Upper lobe of left lung (tissue), 6 donors: ENCODE measurements at regions not wholly inside any gene's neighbourhood (a gene's known extent, or its start where the extent isn't known, plus 50 kb on each side); places are given as distances from the start of the nearest gene placed in this dataset.

Source experiments
- ATAC-seq, 2 donors: fragments of 200-7000 bp; cut with Tn5 transposase; one replicate each; pipeline ENCODE4 v1.9.1; 2022; ENCODE audit warnings: mild to moderate bottlenecking in 2 of 2, moderate library complexity in 2 of 2; ENCODE audit not compliant: low FRiP score in 2 of 2
- DNase-seq, 2 donors: peaks; one replicate each; pipeline ENCODE4 v3.0.0-alpha.2; 2019 to 2020
- H3K27ac ChIP-seq, 4 donors: fragments of 200-600 bp; sonication (generic); one replicate each; pipeline ENCODE4 v1.5.1; 2016 to 2019
- H3K27me3 ChIP-seq, 4 donors: fragments of 200-600 bp; sonication (generic); one replicate each; pipeline ENCODE4 v1.5.1; 2017 to 2019
- H3K36me3 ChIP-seq, 4 donors: fragments of 200-600 bp; sonication (generic); one replicate each; pipeline ENCODE4 v1.5.1; 2016 to 2019
- H3K4me1 ChIP-seq, 4 donors: fragments of 200-600 bp; sonication (generic); one replicate each; pipeline ENCODE4 v1.5.1; 2018 to 2019
- H3K4me3 ChIP-seq, 4 donors: fragments of 200-600 bp; sonication (generic); one replicate each; pipeline ENCODE4 v1.5.1; 2017 to 2019; ENCODE audit warnings: mild to moderate bottlenecking in 2 of 4, moderate library complexity in 1 of 4
- H3K9me3 ChIP-seq, 4 donors: fragments of 200-600 bp; sonication (generic); one replicate each; pipeline ENCODE4 v1.5.1; 2018 to 2019
- CTCF ChIP-seq, 6 experiments: fragments of 450-650 bp in 4 of 6; fragments of 200-600 bp in 2 of 6; sonication (generic) in 2 of 6; IDR thresholded peaks; one replicate each; pipeline ENCODE4 v1.5.1; 2016 to 2019; ENCODE audit warnings: antibody characterized with exemption in 6 of 6
- EP300 ChIP-seq, 4 donors: sonication (generic); formaldehyde crosslinking; IDR thresholded peaks; one replicate each; pipeline ENCODE4 v1.5.1; 2017; ENCODE audit warnings: antibody characterized with exemption in 4 of 4, control low read depth in 2 of 4
- POLR2A ChIP-seq, 4 donors: fragments of 450-650 bp; IDR thresholded peaks; one replicate each; pipeline ENCODE4 v1.5.1; 2016 to 2017; ENCODE audit warnings: antibody characterized with exemption in 4 of 4, mild to moderate bottlenecking in 2 of 4
- POLR2AphosphoS5 ChIP-seq, 2 donors: sonication (generic); formaldehyde crosslinking; IDR thresholded peaks; one replicate each; pipeline ENCODE4 v1.5.1; 2017; ENCODE audit warnings: antibody characterized with exemption in 2 of 2
- WGBS, 2 donors: methylation state at CpG; one replicate each; pipeline ENCODE4 v1.1.5; 2017 to 2018; 5-methylcytosine and 5-hydroxymethylcytosine counted together
- donor health status: DM: no; HTN: no; CAD: no; lungs with moderate emphysema.
- donor health status: DM: no; HTN: yes; CAD: no; lungs with severe emphysema.

DNA sequence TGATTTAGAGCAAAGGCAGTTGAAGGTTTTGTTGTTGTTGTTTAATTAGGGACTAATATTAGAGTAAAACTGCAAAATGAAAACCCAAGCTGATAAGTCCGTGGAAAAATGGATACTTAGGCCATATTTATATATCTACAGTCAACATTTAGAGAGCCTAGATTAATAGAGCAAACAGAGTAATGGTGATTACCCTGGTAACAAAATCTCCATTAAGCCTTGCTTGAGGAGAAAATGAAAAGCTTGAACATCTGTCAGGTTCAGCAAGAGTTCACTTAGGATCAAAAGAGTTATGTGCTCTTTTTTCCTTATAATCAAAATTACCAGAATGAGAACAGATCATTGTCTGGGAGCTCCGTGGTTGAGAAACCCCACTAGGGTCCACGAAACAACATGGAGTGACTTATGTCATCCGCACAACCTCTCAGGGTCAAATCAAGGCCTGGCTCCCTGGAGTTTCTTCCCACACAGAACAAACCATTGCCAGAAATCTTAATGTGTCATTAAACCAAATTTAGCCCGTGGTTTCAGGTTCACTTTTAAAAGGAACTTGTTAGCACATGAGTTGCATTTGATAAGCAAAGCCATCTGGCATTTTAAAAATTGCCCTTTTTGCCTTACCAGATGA, 381.2 kb downstream of the GABRB3 start:
- no peak for ATAC-seq

DNA sequence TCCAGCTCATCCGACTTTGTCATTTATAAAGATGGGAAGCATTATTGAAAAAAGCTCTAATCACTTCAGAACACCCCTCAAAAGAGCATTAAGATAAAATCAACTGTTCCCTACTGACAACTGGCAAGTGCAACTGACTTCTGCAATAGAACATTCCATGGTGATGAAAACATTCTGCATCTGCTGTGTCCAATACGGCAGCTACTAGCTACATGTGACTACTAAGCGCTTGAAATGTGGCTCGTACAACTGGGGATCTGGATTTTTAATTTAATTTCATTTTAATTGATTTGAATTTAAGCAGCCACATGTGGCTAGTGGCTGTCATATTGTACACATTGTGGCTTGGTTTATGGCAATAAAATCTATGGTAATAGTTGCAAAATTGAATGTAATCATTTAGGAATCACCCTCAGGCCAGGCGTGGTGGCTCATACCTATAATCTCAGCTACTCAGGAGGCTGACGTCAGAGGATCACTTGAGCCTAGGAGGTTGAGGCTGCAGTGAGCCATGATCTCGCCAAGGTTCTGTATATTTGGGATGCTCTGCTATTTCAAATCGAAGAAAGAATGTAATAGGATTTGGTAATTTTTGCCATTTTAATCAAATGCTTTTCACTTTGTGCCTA, 390.3 kb downstream of the GABRB3 start:
- Histone ChIP-seq H3K27ac (no peak overlapping the region), H3K9me3 (peaks cover 0 to 2% (median 0%) of the 10 kb centered on the region in 4 donors), H3K36me3 (no peaks in the 10 kb centered on the region), H3K4me1 (no peaks in the 10 kb centered on the region), H3K27me3 (no peaks in the 10 kb centered on the region), H3K4me3 (no peak overlapping the region)
- WGBS, 2 donors = 76 to 82% methylated on average over 8 of the region's 8 CpGs
- no peak for DNase-seq
- TF ChIP-seq POLR2A (IDR thresholded peaks at IDR 0.05) = no peak
- no peak for TF ChIP-seq CTCF (IDR thresholded peaks at IDR 0.05)
- TF ChIP-seq EP300 (IDR thresholded peaks at IDR 0.05) = no peak
- TF ChIP-seq POLR2AphosphoS5 (IDR thresholded peaks at IDR 0.05) = no peak
- ATAC-seq = no peak

More for the DNA sequence above, 381.2 kb downstream of the GABRB3 start:
- WGBS, 2 donors = 56 to 70% methylated on average over 5 of the region's 5 CpGs
- Histone ChIP-seq H3K36me3 (no peaks in the 10 kb centered on the region), H3K4me3 (no peak overlapping the region), H3K4me1 (no peaks in the 10 kb centered on the region), H3K9me3 (no peaks in the 10 kb centered on the region), H3K27ac (no peak overlapping the region), H3K27me3 (no peaks in the 10 kb centered on the region)
- no peak for TF ChIP-seq CTCF (IDR thresholded peaks at IDR 0.05)
- no peak for TF ChIP-seq POLR2A (IDR thresholded peaks at IDR 0.05)
- no peak for TF ChIP-seq POLR2AphosphoS5 (IDR thresholded peaks at IDR 0.05)
- TF ChIP-seq EP300 (IDR thresholded peaks at IDR 0.05) = no peak
- DNase-seq = no peak

DNA sequence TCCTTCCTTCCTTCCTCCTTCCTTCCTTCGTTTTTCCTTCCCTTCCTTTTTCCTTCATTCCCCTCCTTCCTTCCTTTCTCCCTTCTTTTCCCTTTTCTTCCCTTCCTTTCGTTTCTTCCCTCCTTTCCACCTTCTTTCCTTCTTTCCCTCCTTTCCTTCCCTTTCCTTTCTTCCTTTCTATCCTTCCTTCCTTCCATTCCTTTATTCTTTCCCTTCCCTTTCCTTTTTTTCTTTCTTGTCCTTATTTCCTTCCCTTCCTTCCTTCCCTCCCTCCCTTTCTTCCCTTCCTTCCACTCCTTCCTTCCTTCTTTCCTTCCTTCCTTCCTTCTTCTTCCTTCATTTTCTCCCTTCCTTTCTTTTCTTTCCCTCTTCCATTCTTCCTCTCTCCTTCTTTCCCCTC, 394.6 kb downstream of the GABRB3 start:
- H3K36me3 ChIP-seq = no peaks in the 10 kb centered on the region
- TF ChIP-seq EP300 (IDR thresholded peaks at IDR 0.05) (no peak), POLR2AphosphoS5 (IDR thresholded peaks at IDR 0.05) (no peak), POLR2A (IDR thresholded peaks at IDR 0.05) (no peak), CTCF (IDR thresholded peaks at IDR 0.05) (no peak)
- H3K27ac ChIP-seq = no peak overlapping the region
- no peak overlapping the region for H3K4me3 ChIP-seq
- H3K4me1 ChIP-seq = no peaks in the 10 kb centered on the region
- H3K27me3 ChIP-seq = no peaks in the 10 kb centered on the region
- ATAC-seq (no peak), DNase-seq (no peak)
- 52 to 54% methylated on average over 2 of the region's 2 CpGs for WGBS, 2 donors
- peaks cover 0 to 24% (median 12%) of the 10 kb centered on the region in 4 donors for H3K9me3 ChIP-seq

DNA sequence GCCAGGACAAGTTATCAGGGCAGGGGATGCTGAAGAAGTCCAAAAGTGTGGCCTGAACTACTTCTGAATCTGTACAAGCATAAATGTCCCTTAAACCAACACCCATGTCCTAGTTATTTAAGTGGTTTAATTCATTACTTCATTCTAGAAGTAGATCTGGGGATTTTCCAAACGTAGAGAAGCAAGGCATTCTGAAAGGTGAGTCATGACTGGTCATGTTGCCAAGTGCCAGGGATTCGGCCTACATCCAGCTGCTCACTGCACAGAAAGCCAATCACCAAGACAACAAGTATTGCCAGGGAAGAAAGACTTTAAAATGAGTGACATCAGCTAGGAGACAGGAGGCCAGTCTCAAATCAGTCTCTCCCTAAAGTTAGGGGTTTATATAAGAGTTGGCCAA, 396.6 kb downstream of the GABRB3 start:
- ATAC-seq = no peak
- peaks cover 0 to 24% (median 12%) of the 10 kb centered on the region in 4 donors for H3K9me3 ChIP-seq
- TF ChIP-seq EP300 (IDR thresholded peaks at IDR 0.05) (no peak), POLR2A (IDR thresholded peaks at IDR 0.05) (no peak), POLR2AphosphoS5 (IDR thresholded peaks at IDR 0.05) (no peak), CTCF (IDR thresholded peaks at IDR 0.05) (no peak)

GRCh38 chr15:26374806-26375205, 398.1 kb downstream of the GABRB3 start:
- DNase-seq (no peak), ATAC-seq (no peak)
- 65 to 82% methylated on average over 1 of the region's 1 CpG for WGBS, 2 donors
- H3K4me1 ChIP-seq = no peaks in the 10 kb centered on the region
- no peak overlapping the region for H3K27ac ChIP-seq
- no peak overlapping the region for H3K4me3 ChIP-seq
- peaks cover 0 to 24% (median 12%) of the 10 kb centered on the region in 4 donors for H3K9me3 ChIP-seq
- no peaks in the 10 kb centered on the region for H3K27me3 ChIP-seq
- no peak for TF ChIP-seq POLR2AphosphoS5 (IDR thresholded peaks at IDR 0.05)
- no peak for TF ChIP-seq POLR2A (IDR thresholded peaks at IDR 0.05)
- TF ChIP-seq CTCF (IDR thresholded peaks at IDR 0.05) = no peak
- no peak for TF ChIP-seq EP300 (IDR thresholded peaks at IDR 0.05)
- H3K36me3 ChIP-seq = no peaks in the 10 kb centered on the region

More for the DNA sequence above, 396.6 kb downstream of the GABRB3 start:
- Histone ChIP-seq H3K4me3 (no peak overlapping the region), H3K27me3 (no peaks in the 10 kb centered on the region), H3K36me3 (no peaks in the 10 kb centered on the region), H3K27ac (no peak overlapping the region), H3K4me1 (no peaks in the 10 kb centered on the region)
- DNase-seq = no peak
- 55 to 62% methylated on average over 2 of the region's 2 CpGs for WGBS, 2 donors
